NOMO-1 treated with dmso at 0.1 percent for 144 hours (cell line): ENCODE measurements at regions not wholly inside any gene's neighbourhood (a gene's known extent, or its start where the extent isn't known, plus 50 kb on each side); places are given as distances from the start of the nearest gene placed in this dataset.

ENCODE experiments used
- DNase-seq: peaks from one replicate; lab custom pipeline; 2025; ENCODE audit not compliant: unreplicated experiment; lab: John Stamatoyannopoulos, UW

- DNase-seq: no peak
Observed at GRCh38 chr4:181599134-181599533, 644.1 kb upstream of the TENM3 start.

DNA sequence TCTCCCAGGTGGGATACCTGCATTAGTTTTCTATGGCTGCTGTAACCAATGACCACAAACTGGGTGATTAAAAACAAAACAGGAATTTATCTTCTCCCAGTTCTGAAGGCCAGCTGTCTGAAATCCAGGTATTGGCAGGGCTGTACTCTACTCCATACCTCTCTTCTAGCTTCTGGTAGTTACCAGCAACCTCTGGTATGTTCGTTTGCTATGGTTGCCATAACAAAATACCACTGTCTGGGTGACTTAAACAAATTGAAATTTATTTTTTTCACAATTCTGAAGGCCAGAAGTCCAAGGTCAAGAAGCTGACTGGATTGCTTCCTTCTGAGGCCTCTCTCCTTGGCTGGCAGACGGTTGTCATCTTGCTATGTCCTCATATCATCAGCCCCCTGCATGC is 642.1 kb upstream of the TENM3 start:
- DNase-seq: no peak

- no peak for DNase-seq
Observed at GRCh38 chr4:181604546-181604945, 638.7 kb upstream of the TENM3 start.

DNA sequence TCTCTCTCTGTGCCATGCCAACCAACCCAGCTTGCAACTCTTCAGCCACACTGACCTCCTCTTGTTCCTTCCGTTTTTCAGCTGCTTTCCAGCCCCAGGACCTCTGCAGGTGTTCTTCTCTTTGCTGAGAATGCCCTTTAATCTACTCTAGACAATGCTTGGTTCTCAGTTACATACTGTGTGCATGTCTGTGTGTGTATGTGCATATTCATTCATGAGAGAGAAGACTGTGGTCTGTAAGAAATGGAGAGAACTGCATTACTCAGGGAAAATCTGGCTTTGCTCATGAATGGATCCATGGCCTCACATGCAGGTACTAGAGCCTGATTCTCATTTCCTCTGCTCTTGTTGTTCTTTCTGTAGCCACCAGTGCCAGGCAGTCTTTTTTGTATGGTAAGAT is 636.9 kb upstream of the TENM3 start:
- DNase-seq: no peak

DNA sequence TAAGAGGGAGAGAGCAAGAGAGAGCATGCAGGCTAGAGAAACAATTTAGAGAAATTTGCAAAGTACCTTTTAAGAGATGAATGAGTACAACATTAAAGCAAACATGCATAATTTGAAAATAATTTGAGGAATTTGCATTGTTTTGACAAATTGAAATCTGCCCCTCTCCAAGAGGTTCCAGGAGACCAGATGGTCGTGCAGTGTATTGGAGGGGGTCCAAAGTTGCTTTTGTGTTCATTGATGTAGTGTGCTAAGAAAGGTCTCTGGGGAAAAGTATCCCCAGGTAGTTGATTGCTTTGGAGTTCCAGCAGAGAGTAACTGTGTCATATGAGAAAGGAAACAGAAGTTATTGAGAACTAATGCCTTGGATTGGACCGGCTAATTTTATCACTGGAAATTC is 635.0 kb upstream of the TENM3 start:
- no peak for DNase-seq

DNA sequence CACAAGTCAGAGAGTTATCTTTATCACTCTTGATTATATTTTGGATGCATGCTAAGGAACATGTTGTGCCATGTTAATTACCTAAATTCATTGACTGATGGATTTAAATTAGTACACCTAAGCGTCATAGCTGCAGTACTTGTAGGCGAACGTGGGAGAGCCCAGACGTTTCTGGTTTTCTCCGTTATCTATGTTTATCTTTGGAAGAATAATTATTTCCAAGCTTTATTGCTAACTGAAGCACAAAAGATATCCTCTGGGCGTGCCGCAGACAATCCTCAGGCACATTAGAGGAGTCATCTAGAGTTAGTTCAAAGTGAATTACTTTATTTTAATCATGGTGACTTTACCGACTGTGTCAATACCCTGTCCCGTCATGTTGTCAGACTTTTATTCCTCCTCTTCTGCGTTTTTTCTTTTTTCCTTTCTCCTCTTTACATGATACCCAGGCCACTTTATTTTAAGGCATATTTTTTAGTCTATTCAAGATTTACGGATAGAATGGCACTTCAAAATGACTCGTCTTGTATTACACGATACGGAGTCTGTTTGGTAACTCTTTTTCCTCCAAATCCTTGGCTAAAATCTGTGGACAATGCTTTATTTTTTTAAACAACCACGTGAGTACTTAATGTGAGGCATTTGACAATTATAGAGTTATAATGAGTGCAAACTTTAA is 632.0 kb upstream of the TENM3 start:
- DNase-seq: no peak

DNA sequence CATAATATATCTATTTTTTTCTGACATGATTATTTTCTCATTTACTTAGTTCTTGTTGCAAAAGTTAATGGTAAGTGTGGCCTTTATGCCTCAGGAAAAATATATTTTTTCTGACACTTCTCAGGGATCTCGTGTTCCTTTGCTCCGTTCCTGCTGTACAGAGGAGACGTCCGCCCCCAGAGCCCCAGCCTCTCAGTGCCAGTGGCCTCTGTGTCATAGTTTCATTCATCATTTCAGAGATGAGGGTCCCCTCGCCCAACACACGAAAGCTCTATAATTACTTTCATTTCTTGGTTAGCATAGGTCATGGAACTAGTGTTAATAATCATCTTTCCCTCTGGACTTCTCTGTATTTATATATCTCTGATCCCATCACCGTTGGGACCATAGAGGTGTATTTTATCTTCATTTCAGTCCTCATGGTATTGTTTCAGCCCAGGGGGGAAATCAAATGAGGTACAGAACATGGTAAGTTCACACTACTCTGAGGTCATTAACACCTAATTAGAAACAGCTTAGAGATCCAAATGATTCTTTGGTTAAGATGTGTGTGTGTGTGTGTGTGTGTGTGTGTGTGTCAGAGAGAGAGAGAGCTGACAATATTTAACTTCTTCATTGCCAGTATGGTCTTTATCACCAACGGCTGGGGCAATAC is 631.1 kb upstream of the TENM3 start:
- no peak for DNase-seq

- DNase-seq: no peak
Observed at GRCh38 chr4:181613200-181613599, 630.0 kb upstream of the TENM3 start.

- DNase-seq: no peak
Observed at GRCh38 chr4:181618038-181618618, 625.1 kb upstream of the TENM3 start.

GRCh38 chr4:181618896-181619295 is 624.3 kb upstream of the TENM3 start:
- DNase-seq: no peak

DNA sequence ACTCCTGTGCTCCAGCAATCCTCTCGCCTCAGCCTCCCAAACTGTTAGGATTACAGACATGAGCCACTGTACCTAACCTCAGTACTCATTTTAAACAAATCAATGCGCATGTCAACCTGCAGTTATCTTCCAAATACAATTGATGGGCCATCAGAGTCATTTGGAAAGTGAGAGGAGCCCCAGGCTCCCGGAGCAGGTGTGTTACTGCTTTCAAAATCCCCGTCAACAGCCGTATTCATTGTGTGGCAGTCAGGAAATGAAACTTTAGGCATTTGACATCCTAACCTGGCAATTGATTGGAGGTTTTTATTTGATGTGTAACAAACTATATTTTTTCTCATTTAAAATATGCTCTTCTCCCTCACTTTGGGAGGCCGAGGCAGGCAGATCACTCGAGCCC is 623.6 kb upstream of the TENM3 start:
- no peak for DNase-seq

DNA sequence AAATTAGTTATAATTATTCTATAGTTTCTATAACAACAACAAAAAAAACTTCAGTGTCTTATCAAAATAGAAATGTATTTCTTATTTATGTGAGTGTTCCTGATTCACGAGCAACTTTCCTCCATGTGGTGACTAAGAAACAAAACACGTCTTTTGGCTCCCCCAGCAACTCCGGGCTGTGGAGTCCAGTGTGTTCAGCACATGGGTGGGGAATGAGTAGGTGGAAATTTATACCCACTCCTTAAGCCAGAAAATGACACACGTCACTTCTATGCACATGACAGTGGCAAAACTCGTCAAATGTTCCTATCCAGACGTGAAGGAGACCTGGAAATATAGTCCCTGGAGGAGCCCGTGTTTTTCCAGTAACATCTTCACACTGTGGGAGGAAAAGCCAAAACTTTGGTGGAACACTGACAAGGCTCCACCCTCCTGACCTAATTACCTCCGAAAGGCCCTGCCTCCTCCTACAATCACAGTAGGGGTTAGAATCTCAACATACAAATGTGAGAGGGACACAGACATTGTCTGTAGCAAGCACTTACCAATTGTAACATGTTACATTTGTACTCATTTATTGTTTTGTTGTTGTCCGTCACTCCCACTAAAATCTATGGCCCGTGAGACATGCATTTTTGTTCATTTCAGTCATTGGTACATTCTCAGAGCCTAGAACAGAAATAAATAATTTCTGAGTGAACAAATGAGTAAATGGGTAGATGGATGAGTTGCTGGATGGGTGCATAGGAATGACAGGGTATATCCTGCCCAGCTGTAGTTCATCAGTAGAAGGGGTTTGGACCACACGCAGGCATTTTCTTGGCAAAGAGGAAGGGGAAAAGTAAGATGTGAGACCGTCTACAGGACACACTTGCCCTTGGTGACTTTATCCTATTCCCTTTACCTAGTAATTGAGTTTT is 605.8 kb upstream of the TENM3 start:
- DNase-seq: no peak

GRCh38 chr4:181643466-181643865 is 599.7 kb upstream of the TENM3 start:
- no peak for DNase-seq

GRCh38 chr4:181645489-181645888 is 597.7 kb upstream of the TENM3 start:
- DNase-seq: no peak

- DNase-seq: no peak
Observed at GRCh38 chr4:181646864-181647263, 596.3 kb upstream of the TENM3 start.

DNA sequence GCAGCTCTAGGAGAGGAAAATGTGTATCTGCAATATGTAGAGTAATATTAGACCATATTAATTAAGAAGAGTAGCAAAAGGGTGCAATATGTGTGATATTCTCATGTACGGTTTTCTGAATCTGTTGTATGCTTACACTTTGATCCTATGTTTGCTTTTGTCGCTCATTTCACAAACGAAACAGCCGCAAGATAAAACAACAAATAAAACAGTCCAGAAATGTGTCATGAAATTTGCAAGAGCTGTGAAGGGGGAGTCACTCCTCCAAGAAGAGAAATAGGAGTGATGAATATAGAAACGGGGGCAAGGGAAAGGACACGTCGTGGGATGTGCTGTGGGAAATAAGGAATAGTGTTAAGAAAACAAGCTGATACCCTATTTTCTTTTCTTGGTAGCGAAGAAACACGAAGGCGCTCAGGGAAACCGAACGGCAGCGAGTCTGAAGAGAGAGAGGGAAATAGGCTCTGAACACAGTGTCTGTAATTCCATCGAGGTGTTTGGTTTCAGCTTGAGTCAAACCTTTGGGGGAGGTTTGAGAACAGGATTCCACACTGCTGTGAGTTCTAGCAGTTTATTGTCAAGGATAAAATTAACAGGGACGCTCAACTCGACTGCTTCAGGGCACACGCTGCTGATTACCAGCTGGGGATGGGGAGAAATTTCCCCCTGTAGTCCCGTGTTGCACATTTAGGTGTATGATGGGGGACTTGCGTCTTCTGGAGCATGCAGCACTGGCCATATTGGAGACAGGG is 595.6 kb upstream of the TENM3 start:
- DNase-seq: no peak

- DNase-seq: no peak
Observed at GRCh38 chr4:181650033-181650825, 593.0 kb upstream of the TENM3 start.

- DNase-seq: no peak
Observed at GRCh38 chr4:181656748-181657147, 586.5 kb upstream of the TENM3 start.

GRCh38 chr4:181659202-181659601 is 584.0 kb upstream of the TENM3 start:
- DNase-seq: no peak

GRCh38 chr4:181659876-181660275 is 583.3 kb upstream of the TENM3 start:
- no peak for DNase-seq
